ENCODE measurements at regions not wholly inside any gene's neighbourhood (a gene's known extent, or its start where the extent isn't known, plus 50 kb on each side); places are given as distances from the start of the nearest gene placed in this dataset.

- TF ChIP-seq POLR2AphosphoS5 (IDR thresholded peaks at IDR 0.05; ENCODE audit: borderline replicate concordance, low read depth, low read length) (no peak), EZH2 (IDR thresholded peaks at IDR 0.05) (no peak)
Measured at GRCh38 chr4:43277003-43277402, 384.5 kb downstream of the GRXCR1 start.

All from SK-N-MC (cell line).